CD4-positive, alpha-beta T cell treated with Interleukin-1 beta for 1 hour (primary cell): ENCODE measurements at regions not wholly inside any gene's neighbourhood (a gene's known extent, or its start where the extent isn't known, plus 50 kb on each side); places are given as distances from the start of the nearest gene placed in this dataset.
"Not testable (repeated sequence)": the region's sequence is repeated elsewhere in the genome, so short reads cannot be mapped to it uniquely, and the experiment has no call there.

Experiments used
- DNase-seq, 2 donors: peaks; one replicate each; pipeline ENCODE4 v3.0.0-alpha.2; 2020 to 2022

DNA sequence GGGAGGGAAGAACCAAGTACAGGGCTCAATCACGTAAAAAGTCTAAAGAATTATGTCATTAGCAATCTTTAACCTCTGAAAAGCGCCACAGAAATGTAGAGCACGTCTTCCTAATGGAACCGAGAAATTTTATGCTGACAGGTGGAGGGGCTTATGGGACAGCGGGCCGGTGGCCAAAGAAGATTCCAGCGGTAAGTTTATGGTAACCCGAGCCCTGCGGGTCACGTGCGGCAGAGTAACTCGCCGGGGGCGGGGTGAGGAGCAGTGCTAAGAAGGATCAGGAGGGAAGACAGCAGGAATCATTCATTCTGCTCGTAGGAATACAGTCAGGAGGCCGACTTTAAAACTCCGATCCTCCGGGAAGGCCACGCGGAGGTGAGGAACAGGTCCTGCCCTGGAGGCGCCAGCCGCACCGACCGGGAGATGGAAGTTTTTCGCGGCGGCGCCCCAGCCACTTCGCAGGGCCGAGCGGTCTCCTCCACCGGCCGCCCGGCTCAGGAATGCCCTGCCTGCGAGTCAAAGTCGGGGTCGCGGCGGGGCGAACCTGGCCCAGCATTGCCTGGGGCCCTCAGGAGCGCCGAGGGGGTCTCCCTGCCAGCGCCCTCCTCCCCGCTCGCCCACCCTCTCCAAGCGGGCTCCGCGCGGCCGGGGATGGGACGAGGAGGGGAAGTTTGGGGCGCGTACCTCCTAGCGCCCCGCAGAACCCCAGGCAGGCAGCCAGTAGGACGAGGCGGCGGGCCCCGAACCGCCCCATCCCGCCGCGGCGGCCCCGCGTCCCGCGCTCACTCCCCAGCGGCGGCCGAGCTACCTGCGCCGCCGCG, 101.8 kb downstream of the ESM1 start:
- DNase-seq: no peak

DNA sequence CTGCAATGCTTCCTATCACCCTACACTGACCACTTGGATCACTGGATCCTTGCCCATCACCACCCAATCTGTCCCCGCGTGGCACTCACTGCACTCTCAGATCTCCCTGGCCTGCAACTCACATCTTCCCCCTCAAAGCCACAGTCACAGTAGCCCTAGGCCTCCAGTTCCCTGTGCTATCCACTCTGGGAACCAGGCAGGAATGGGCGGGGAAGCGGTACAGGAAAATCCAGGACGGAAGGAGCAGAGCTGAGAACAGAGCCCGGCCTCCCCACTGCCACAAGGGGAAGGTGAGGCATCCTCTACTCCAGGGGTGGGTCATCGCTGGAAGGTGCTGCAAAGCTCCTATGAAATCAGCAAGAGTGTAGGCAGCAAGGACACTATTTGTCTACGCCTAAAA, 102.6 kb downstream of the ESM1 start:
- no peak for DNase-seq

DNA sequence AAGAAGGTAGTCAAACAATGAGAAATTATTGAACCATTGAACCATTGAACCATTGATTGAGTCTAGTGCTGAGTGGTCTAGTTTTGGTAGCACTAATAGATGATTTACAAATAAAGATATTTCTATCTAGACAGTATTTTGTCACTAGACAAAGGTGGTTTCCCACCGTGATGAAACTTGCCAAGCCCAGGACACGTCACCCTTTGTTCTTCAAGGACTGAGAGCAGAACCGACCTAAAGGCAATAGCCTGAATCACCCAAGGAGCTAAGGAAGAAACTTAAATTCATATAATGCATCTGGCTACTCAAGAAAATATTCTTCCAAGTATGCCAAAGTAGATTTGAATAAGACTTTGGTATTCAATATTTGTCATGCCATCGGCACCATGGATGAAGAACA, 103.3 kb downstream of the ESM1 start:
- DNase-seq: no peak

DNA sequence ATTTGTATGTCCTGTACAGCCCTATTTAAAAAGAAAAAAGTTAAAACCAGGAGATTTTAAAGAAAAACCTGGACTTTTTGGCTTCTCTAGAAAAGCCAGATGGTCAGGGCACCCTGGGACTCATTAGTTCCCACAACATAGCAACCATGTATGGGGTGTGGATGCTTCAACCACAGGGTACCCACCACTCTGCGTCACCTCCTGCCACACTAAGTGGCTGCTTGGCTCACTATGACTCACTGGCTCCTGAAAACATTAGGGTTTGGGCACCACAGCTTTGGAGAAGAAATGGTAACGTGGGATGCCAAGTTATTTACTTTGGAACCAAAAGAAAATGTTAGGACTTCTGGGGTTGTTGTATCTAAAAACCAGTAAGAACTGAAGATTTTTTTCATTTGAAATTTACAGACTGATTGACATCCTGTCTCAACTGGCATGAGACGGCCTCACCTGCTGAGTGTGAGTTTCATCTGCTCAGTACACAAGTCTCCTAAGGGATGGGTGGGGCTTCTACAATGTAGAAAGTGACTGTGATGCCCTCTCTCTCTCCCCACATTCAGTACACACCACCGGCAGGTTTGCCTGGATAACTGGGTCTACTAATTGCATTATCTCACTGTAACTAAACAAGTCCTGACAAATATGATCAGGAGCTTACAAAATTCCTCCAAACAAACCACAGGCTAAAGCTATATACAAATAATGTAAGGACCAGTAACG, 103.9 kb downstream of the ESM1 start:
- peak in 1 of 2 donors; percentile 7 for DNase-seq

DNA sequence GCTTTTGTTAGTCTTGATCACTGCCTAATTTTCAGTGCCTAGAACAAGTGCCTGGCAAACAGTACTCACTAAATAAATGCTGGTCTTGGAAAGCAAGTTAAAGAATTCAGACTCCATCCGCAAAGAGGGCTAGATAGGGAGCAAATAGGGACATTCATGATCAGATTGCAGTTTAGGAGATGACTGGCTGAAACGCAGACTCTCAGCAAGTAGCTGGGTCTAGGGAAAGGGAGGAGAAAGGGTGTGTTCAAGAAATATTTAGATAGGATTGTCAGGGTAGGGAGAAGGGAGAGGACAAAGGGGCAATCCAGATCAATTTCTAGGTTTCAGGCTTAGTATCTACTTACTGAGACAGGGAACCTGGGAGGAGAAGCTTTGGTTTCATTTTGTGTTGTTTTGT, 108.4 kb downstream of the ESM1 start:
- no peak for DNase-seq

DNA sequence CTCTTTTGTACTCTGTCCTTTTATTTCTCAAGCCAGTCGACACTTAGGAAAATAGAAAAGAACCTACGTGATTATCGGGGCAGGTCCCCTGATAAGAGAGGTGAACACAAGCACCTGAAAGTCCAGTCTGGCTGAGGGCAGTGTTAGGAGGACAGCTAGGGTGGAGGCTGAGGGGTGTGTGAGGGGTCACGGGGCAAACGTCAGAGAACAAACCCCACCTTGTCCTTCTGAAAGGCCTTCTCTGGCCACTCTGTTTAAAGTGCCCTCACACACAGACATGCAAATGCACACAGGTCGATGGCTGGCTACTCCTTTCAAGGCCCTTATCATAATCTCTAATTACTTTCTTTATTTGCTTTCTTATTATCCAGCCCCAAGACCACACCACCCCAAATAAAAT, 108.8 kb downstream of the ESM1 start:
- DNase-seq: no peak

DNA sequence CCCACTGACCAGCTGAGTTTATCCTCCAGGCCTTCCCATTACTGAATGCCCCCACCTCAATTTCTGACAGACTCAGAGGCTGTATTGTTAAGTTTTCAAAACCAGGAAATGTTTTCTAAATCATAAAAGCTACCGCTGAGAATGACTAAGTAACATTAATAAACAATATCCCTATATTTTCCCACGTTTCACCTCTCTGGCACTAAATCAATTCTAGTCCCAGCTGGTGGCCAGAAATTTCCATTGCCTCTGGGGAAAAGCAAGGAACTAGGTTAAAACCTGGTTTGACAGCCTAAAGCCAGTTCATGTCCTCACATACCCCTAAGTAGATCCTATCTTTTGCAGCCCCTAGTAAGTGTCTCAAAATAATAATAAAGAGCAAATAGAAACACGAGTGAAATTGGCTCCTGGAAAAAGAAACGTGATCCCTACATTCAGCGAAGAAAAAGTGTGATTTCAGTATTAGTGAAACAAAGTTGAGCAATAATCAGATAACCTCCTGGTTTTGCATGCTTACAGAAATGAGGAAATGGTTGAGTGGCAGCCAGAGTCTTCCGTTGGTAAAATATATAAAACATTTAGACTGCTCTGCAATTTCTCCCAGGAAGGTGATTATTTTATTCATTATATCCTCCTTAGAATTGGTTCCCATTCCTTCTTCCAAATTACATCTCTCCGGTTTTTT, 110.9 kb downstream of the ESM1 start:
- DNase-seq: no peak

DNA sequence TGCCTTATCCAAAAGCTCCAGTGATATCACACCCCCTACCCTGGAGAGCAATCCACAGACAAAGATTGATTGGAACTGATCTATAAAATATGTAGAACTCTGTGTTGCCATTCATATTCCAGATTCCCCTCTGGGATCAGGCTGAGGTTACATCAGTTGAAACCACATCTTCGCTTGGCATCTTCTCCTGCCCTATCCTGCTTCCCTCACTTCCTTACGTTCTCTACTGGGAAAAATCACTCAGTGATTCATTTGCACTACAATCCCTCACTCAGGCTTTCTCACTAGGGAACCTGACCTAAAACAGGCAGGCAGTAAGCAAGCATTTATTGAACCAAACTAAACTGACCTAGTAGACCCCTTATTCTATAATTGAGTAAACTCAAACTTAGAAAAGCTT, 111.7 kb downstream of the ESM1 start:
- DNase-seq: no peak

DNA sequence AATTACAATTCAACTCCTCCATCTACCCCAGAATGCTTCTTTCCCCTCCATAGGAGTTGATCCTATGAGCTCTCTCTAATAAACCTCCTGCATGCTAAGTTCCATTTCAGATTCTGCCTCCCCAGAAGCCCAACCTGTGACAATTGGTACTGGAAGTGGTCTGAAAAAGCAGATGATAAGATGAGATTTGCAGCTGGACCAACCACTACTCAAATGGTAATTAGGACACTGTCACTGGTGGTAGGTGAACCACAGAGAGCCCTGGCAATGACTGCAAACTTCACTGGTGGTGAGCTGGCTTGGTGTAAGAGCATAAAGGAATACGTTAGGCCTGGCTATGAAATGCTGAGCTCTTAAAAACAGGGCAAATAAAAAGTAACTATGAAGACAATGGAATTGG, 112.6 kb downstream of the ESM1 start:
- no peak for DNase-seq

DNA sequence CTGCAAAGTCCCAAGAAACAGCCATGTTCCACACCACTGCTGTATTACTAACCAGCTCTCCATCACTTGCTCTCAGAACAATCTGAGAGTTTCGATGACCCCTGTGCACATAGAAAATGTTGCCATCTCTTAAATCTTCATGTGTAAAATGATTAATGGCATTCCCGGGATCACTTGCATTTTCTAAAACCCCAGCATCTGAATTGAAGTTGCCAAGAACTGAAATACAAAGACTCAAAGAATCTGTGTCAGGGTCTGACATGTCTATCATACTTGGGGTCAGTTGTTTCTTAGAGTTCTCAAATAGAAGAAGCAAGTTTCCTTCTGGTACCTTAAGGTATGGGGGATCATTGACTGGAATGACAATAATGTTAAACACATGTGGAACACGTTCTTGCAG, 115.1 kb downstream of the ESM1 start:
- DNase-seq: no peak

DNA sequence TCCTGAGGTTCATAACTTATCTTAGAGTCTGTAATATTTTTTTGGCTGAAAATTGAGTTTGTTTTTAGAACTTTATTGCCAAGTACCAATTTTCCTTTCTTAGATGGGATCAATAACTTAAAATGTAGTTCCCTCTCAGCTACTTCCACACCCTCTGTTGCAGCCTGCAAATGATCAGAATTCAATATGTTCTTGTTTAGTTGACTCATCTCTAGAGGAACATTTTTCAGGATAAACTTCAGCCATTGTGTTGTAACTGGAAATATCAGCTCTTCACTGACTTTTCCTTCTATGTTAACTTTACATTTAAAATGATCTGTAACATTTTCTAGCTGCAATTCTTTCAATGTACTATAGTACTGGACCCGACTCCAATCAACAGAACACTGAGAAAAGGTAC, 115.7 kb downstream of the ESM1 start:
- no peak for DNase-seq

DNA sequence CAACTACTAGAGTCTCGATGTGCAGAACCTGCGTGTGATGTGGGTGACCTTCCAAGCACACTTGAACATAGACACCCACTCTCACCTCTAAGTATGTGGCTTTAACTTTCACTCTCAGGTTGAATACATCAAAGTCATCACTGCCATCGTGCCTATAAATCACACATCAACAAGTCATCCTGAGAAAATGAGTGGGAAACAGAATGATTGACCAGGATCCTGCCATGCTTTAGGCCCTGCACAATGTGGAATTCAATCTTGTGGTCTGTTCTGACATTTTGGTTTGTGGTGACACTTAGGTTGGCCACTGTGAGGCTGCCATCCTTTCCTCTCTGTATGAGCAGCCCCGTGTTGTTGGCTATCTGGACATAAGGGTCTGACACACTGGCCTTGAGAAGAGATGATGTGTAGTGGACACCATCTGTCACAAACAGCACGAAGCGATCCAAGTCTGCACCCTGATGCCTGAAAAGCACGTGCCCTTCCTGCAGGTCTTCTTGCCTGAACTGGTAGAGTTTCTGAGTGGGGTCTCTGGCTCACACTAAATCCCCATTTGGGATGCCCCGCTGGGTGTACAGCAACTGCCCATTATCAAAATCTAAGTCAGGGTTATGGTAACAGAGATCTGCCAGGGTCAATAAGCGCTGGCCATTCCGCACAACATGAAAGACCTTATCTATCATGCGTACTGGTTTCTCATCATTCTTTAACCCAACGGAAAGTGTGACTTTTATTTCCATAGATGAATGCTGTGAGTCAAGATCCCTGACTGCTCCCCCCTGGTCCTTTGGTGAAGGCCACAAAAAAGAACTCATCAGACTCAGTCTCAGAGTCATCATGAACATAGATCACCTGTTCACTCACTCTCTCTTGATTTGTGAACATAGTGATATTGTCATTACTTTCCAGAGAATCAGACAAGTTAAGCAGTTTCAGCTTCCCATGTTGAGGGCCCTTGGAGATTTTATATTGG, 116.6 kb downstream of the ESM1 start:
- DNase-seq: no peak

DNA sequence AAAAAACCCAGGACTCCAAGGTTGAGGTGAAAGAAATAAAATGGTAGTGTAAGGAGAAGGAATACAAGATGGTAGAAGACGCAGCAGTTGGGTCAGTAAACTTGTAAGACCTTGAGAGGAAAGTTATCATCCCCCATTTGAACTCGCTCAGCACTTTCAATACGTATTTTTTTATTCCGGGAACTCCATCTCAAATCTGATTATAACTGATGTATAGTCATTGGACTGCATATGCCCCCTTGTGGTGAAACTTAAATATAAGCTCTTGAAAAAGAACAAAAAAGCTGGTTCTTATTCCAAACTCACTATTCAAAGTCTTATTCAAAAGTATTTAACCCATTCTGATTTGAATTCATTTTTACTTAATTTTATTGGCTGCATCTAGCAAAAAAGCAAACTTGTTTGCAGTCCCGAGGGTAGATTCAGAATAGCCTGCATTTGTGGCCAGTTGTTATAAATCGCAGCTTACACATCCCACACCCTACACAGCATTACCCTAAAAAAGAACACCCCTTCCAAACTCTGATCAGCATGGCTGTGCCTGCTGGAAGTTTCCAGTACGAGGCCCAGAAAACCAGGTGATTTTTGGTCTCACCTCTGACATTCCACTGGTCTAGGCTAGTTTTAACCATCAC, 118.0 kb downstream of the ESM1 start:
- peak in 1 of 2 donors; percentile 66 for DNase-seq

DNA sequence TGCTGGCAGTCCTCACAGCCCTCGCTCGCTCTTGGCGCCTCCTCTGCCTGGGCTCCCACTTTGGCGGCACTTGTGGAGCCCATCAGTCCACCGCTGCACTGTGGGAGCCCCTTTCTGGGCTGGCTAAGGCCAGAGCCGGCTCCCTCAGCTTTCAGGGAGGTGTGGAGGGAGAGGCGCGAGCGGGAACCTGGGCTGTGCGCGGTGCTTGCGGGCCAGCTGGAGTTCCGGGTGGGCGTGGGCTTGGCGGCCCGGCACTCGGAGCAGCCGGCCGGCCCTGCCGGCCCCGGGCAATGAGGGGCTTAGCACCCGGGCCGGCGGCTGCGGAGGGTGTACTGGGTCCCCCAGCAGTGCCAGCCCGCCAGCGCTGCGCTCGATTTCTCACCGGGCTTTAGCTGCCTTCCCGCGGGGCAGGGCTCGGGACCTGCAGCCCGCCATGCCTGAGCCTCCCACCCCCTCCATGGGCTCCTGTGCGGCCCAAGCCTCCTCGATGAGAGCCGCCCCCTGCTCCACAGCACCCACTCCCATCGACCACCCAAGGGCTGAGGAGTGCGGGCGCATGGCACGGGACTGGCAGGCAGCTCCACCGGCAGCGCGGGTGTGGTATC, 120.4 kb downstream of the ESM1 start:
- not testable (repeated sequence) for DNase-seq

DNA sequence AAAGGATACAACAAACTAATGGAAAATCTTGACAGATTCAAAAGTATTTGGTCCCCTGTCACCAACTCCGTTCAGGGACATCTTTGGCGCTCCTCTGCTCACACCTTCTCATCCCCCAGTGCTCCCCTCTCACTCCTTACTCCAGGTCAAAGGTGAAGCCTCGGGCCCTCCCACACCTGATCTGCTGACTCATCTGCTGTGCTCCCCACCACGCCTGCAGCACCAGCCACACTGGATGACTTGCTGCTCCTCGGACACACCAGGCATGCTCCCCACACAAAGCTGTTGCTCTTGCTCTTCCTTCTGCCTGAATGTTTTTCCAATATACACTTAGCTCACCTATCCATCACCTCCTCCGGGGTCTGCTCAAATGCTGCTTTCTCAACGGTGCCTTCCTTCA, 123.4 kb downstream of the ESM1 start:
- DNase-seq: no peak

DNA sequence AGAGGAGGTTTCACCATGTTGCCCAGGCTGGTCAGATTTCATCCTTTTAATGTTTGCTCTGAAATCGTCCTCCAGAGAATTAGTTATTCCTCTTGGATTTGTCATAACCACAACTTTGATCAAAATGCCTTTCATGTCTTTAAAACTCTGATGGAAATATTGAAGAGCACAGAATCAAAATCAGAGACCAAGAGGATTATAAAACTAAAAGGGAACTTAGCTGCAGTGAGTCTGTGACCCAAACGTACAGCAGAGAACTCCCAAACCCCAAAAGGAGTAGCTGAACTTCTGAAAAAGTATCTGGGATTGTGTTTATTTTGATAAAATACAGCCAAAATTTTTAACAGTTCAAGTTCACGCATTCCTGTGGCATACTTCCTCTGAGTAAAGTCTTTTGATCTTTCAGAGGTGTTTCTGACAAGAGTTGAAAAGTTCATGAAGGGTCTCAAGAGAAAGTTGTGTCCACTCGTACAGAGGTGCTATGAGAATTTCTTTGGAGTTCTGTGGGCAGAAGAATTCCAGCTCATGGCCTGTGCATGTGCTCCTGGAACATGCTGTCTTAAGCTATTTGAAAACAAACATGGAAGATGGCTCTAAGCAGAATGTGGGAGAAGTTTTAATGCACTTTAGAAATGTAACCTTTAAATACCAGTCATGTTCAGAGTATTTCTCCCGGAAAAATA, 124.0 kb downstream of the ESM1 start:
- DNase-seq: no peak

DNA sequence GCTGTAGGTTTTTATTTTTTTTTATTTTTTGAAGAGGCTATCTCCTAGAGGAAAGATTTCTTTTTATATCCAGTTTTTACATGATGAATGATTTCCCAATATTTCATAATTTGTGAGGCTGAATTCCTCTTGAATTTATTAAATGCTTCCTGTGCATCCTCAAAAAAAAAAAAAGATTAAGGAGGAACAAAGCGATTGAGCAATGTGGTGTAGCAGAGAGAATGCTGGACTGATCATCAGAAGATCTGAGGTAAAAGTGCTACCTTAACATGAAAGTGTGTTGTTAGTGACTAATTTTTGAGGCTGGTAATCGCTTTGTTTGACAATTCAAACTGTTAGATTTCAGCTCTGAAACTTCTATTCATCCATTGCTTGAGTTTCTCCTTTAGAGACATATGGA, 125.1 kb downstream of the ESM1 start:
- no peak for DNase-seq

DNA sequence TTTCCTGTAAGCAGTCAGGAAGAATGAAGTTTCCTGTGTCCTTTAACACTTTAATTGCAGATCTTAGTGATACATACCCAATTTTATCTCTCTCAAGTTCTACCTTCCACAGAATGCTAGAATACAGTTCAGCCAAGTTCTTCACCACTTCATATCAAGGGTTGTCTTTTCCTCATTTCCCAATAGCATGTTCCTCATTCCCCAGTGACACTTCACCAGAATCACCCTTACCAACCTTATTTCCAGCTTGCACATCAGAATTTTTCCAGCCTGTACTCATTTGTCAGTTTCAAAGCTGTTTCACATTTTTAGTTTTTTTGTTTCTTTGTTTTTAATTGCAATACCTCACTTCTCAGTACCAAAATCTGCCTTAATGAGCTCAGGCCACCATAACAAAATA, 126.1 kb downstream of the ESM1 start:
- no peak for DNase-seq

DNA sequence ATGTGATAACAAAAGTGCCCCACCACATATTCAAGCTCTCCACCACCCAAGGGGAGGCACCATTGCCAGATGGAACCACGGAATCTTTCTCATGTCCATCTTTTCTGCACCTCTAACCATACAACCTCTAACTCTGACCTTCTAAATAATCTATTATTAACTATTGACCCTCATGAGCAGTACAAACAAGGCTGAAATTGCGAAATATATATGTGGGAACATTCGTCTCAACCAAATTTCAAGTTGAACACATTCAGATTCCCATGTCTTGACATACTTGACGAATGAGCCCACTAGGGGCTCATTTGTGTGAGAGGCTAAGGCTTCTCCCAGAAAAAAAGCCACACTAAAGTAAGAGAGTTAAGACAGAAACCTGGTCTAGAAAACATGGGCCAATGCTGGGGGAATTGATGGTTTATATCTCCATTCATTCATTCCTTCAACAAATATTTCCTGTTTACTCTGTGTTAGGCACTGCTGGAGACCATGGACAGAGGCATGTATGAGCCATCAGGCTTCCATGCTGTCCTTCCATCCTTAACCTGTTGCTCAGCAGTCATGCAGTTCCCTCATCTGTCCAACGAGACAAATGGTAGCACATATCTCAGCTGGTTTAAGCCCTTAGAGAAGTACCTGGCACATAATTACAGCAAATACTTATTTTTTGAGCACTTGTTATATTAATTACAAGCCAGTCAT, 130.4 kb downstream of the ESM1 start:
- DNase-seq: no peak

DNA sequence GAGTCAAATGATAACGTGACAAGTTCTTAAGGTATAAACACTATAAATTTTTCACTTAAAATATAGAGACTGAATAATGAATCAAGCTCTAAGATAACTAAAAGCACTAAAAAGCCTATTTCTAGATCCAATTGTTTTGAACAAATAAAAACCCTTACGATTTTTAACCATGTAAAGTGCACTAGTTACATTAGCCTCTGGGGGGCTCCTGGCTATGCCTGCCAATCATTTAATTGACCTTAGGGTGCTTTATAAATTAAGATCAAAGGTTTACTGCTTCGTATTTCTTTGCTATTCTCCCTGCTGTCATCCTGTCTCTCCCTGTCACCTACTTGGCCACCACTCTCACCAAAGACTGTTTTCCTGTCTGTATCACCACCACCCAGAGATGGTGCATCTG, 133.4 kb downstream of the ESM1 start:
- no peak for DNase-seq

DNA sequence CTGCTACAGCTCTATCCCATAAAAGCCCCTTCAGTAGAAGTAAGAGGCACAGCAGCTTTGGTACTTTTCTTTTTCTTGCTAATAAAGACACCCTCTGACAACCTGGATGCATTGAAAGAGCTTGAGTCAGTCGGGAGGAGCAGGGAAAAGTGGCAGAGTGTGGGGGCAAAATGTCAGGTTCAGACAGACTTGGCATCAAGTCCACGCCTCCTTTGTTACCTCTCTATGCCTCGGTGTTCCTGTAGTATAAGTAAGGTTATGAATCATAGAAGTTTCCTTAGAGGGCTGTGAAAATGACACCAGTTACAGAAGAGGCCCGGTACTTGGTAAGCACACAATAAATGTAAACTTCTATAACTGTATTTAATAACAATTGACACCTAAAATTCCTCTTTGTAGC, 133.9 kb downstream of the ESM1 start:
- DNase-seq: no peak
